HG03159 (cell line): ENCODE measurements at regions not wholly inside any gene's neighbourhood (a gene's known extent, or its start where the extent isn't known, plus 50 kb on each side); places are given as distances from the start of the nearest gene placed in this dataset.
"Not testable (repeated sequence)": the region's sequence is repeated elsewhere in the genome, so short reads cannot be mapped to it uniquely, and the experiment has no call there.

Experiments used
- ATAC-seq: cut with Tn5 transposase; IDR thresholded peaks from one replicate; pipeline ENCODE4 v1.9.1; 2021; ENCODE audit warnings: mild to moderate bottlenecking, moderate library complexity; ENCODE audit not compliant: unreplicated experiment

DNA sequence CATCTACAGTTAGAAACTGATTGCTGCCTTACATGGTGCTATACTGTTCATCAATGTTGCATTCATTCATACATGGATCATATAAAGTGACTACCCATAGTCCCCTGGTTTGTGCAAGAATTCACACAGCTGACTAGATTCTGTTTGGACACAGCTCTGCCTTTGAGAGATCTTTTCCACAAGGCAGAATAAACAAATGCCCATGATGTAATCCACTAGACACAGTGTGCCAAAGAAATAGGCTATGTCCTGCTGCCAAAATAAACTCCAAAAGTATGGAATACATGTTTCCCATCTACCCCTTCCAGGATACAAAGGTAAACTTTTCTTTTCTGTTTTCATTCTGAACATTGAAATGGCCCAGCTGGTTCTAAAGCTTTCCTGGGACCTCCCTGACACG, 269.4 kb upstream of the CHAC2 start:
- no peak for ATAC-seq

GRCh38 chr2:53497020-53497419, 270.6 kb upstream of the CHAC2 start:
- ATAC-seq: no peak

DNA sequence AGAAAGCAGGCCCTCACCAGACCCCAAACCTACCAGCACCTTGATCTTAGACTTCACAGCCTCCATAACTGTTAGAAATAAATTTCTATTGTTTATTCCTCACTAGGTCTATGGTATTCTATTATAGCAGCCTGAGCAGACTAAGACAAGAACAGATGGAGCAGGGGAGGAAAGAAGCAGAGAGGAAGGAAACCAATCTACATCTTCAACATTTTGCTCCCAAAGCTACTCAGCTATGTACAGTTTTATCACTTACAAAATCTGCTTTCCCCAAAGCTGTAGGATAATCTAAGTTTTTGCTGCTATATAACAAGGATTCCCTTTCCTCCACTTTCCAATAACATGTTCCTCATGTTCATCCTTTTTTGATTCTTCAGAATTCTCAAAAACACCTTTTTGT, 274.4 kb upstream of the CHAC2 start:
- ATAC-seq: no peak

DNA sequence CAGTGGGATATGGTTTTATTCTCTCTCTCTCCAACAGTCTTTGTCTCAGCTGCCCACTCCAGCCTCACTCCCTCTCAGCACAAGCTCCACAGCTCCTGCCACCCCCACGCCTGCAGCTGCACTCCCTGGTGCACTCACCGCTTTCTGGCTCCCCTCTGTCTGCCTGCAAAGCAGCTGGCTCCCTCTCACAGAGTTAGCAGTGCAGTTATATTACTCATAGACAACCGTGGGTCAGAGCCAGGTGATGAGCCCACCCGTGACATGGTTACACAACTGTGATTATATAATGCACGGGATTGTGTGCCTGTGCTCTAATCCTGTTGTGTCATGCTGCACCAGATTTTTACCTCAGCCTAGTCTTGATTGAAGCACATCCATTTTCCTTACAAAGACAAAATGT, 276.9 kb upstream of the CHAC2 start:
- no peak for ATAC-seq

DNA sequence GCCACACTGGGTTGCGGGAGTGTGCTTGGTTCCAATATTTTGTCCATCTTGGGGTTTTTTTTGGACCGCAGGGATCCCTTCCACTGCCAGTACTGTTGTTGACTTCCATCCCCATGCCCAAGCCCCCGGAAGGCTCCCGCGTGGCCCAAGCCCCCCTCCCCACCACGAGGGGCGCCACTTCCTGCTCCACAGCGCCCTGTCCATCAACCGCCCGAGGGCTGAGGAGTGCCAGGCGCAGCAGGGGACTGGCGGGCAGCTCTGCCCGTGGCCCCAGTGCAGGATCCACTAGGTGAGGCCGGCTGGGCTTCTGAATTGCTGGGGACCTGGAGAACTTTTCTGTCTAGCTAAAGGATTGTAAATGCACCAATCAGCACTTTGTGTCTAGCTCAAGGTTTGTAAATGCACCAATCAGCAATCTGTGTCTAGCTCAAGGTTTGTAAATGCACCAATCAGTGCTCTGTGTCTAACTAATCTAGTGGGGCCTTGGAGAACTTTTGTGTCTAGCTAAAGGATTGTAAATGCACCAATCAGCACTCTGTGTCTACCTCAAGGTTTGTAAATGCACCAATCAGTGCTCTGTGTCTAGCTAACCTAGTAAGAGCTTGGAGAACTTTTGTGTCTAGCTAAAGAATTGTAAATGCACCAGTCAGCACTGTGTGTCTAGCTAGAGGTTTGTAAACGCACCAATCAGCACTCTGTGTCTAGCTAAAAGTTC, 281.3 kb upstream of the CHAC2 start:
- ATAC-seq: not testable (repeated sequence)

DNA sequence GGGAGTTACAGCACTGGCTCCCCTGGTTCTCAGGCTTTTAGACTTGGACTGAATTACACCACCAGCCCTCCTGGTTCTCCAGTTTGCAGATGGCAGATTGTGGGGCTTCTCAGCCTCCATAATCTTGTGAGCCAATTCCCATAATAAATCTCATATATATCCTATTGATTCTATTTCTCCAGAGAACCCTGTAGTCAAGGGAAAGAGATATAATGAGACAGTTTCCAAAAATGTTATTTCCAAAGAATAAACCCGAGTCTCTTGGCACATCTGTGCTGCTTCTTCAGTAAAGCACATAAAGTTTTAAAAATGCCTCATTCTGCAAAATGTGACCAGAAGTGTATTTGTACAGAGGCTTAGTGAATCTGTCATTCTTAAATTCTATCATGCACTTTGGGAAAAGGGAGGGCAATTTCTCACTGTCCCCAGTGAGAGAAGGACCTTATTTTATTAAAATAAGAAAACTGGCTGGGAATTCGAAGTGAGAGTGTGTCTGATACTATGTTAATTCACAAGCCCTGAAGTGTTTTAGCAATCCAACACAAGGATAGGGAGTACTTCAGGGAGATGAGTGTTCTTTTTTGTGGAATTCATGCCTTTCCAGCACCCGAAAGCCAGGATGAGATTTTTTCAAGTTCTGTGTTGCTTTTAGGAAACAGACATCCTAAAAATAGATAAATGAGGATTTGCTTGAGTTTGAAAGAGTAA, 282.4 kb upstream of the CHAC2 start:
- no peak for ATAC-seq

DNA sequence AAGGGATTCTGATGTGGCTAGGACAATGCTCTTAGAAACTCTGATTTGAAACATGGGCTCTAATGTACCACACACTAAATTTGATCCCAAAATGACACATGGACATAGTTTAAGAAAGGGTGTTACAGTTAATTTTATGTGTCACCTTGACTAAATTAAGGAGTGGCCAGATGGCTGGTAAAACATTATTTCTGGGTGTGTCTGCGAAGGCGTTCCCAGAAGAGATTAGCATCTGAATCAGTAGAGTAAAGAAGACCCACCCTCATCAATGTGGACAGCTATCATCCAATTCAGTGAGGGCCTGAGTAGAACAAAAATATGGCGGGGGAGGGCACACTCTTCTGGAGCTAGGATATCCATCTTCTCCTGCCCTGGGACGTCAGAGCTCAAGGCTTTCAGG, 283.1 kb upstream of the CHAC2 start:
- no peak for ATAC-seq

GRCh38 chr2:53477517-53477916, 290.1 kb upstream of the CHAC2 start:
- ATAC-seq: no peak

- ATAC-seq: no peak
Observed at GRCh38 chr2:53476834-53477233, 290.8 kb upstream of the CHAC2 start.

DNA sequence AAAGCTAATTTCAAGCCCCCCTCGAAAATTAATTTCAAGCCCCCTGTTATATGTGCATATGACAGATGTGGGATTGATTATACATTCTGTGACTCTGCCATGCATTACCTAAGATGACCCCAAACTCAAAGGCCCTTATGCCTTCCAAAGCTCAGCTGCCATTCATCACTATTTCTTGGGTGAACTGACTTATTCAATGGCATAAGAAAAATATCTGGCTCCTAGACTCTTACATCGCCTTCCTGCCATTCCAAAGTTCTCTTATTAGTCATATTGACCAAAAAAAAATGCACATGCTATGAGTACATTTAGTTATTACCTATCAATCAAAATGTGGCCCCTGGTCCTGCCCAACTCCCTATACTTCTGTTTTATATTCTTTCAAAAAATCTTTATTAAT, 291.8 kb upstream of the CHAC2 start:
- no peak for ATAC-seq

DNA sequence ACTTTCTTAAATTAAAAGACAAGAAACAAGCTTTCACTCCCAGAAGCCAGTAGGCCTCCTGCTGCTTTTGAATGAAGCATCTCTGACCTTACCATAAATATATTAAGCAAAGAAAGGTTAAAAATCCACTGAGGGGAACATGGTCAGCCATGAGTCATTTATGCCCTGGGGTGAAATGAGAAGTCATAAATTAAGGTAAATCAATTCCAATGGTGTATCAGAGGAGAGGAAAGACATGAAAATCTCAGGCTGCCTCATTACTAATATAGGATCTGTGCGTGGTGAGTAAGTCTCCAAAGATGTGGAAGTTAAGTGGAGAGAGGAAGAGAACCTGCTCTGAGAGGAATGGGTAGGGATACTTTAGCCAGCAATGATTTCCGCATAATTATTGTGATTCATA, 292.3 kb upstream of the CHAC2 start:
- ATAC-seq: no peak

GRCh38 chr2:53474914-53475313, 292.7 kb upstream of the CHAC2 start:
- ATAC-seq: no peak

GRCh38 chr2:53473775-53474311, 293.8 kb upstream of the CHAC2 start:
- ATAC-seq: no peak

- ATAC-seq: no peak
Observed at GRCh38 chr2:53473236-53473635, 294.4 kb upstream of the CHAC2 start.

DNA sequence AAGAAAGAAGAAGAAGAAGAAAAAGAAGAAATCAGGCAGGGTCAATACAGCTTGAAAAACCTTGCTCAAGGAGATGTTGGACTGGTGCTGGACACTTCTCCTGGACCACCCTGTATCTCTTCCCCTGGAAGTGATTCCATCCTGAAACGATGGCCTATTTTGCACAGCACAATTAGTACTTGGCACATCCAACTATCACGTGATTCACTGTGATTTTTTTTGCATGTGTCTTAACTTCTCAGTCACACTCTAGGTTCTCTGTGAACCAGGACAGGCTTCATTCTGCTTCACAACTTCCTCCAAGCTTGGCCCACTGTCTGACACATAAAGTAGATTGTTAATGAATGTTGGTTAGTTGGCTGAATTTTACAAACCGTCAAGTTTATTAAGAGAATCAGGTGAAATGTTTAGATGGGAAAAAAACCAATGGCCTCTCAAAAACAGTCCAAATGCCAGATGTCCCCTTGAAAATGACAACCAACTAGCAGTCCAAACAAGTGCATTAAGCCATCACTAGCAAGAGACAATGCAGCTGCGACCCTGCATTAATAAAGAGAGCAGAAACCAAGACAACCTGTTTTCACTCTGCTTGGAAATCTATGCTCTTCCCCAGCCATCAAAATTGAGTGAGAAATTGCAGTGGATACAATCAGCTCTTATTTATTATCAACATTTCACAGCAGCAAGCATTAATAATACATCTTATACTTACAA, 300.0 kb upstream of the CHAC2 start:
- ATAC-seq: no peak

- no peak for ATAC-seq
Observed at GRCh38 chr2:53463806-53464726, 303.5 kb upstream of the CHAC2 start.

DNA sequence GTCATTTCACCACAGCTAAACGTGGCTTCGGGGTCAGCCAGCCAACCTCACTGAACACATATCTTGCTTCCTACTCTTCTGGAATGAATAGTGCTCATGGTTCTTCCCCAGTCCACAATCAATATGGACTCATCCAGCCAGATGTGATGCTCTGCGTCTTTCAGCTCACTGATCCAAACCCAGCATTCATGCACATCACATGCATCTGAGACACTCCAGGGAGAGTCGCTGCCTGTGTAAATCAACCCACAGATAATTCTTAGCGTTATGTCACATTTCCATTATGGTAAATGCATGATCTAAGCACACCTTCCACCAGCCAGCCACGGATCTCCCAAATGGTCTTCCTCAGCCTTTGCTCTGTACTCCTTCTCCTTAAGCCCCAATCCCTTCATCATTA, 306.7 kb upstream of the CHAC2 start:
- ATAC-seq: no peak

DNA sequence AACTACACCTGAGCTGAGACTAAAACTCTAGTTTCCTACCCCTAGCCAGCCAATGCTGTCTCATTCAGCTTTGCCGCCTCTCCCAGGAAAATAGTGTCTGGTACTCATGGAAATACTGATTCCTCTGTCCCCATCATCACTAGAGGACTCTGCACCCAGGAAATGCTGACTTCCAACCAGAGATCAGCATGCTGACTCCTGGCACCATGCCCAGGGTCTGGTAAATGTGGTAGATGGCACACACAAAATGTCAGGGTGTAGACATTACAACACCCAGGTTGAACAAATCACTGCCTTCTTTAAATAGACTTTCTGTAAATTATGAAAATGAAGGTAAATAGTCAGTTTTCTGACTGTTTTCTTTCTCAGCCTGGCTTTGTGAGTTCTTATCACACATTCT, 307.3 kb upstream of the CHAC2 start:
- ATAC-seq: no peak

DNA sequence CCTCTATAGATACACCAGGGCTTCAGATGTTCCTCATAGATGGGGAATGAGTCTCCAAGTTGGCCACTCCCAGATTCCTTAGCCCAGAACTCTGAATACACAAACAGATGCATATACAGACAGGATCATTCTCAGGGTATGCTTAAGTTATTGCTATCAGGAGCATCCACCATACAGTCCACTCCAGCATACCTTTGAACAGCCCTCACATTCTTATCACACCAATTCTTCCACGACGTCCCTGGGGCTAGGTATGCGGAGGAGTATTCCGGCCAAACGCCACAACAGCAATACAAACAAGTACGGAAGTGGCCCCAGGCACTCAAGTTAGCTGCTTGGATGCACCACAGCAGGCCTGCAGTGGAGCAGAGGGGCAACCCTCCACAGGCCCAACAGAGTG, 312.5 kb upstream of the CHAC2 start:
- ATAC-seq: no peak

DNA sequence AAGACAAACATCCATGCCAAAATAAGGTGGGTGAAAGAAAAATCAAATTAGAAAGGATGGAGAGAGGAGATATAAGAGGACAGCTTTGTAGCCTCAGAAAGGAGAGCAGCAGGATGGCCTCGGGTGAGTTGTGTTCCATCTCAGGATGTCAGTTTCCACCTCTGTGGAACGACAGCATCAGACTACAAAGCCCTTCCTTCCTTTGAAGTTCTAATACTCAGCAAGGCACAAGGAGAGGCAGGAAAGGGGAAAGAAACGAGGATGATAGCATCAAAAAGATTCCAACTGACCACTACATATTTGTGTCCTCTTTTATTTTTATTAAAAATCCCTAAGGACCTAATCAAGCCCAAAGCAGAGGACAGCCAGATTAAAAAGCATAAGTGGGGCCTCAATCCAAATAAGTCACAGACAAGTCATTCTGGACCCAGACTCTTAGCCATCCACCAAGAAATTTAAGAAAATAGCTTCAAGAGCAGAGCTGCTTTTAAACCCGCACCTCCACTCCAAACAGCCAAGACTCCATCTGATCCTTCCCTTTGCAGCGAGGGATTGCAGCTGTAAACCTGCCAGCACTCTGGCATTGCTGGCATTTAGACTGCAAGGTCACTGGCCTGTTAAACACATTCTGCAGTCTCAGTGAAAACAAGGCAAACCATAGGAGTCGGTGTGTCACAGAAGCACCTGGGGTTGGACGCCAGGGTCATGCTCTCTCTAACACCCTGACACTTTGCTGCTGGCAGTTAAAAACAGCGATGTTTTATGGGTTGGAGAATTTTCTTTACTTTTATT, 314.5 kb upstream of the CHAC2 start:
- ATAC-seq: no peak
